HL-60/S4 treated with phorbol 12-myristate 13-acetate at 8.2 ng/mL for 4 days and 3 days (cell line): ENCODE measurements at regions not wholly inside any gene's neighbourhood (a gene's known extent, or its start where the extent isn't known, plus 50 kb on each side); places are given as distances from the start of the nearest gene placed in this dataset.
"Not testable (repeated sequence)": the region's sequence is repeated elsewhere in the genome, so short reads cannot be mapped to it uniquely, and the experiment has no call there.

Experiments
- in situ Hi-C: fragments of 300-500 bp; cut with MboI; formaldehyde crosslinking; loops from 2 replicates; pipeline ENCODE4 v1.15.0; 2022; ENCODE audit warnings: low sequenced_read_pairs

- in situ Hi-C loops, result loop anchor here (25.0 kb wide), 2 partner anchors 187 to 362 kb away; partner anchors contain the start of genes BANF2 and RRBP1
Measured at GRCh38 chr20:17874271-17875105, 94.1 kb downstream of the SNX5 start.

DNA sequence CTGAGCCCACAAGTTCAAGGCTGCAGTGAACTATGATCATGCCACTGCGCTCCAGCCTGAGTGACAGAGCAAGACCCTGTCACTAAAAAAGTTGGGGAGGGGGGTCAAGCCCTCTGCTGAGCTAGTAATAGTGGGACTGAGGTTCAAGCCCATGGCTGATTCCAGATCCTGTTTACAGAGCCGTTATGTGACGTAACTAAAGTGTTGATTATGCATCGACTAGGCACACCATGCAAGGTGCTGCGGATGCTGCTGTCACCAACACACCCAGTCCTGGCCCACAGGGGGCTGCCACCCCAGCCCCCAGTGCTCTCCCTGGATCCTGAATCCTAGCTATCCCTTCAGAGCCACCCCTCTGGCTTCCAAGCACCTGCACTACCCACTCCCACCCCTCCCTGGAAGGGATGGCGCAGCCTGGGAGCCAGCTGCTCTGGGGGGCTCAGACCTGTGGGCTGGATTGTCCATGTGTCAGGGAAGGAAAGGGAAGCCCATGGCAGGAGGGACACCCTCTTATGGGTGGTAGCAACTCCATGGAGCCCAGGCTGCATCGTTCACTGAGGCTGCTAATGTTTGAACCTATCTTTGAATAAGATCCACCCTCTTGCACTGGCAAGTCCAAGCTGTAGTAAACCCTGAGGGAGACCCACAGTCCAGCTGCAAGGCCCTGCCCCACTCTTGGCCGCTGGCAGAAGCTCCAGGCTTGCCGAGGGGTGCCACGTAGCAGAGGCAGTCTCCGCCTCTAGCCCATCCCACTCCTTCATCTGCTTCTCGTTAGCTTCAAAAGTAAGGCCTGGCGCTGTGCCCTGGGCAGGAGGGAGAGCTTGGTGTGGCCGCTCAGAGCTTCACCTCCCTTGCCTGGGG is 95.0 kb downstream of the SNX5 start:
- in situ Hi-C loops, result no loop called here

DNA sequence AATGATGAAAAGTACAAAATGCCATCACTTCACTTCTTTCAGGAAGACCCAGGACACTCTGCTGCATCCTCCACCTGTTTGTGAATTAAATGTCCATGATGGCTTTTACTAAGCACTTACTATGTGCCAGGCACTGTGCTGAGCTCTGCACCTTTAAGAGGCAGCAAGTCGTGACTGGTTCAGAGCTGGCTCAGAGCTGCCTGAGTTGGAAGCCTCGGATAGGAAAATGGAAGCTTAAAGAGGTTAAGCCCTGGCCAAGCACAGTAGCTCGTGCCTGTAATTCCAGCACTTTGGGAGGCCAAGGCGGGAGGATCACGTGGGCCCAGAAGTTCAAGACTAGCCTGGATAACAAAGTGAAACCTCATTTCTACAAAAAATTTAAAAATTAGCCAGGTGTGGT is 95.6 kb downstream of the SNX5 start:
- in situ Hi-C loops, result no loop called here

- in situ Hi-C loops, result no loop called here
Measured at GRCh38 chr20:17872434-17872833, 96.2 kb downstream of the SNX5 start.

DNA sequence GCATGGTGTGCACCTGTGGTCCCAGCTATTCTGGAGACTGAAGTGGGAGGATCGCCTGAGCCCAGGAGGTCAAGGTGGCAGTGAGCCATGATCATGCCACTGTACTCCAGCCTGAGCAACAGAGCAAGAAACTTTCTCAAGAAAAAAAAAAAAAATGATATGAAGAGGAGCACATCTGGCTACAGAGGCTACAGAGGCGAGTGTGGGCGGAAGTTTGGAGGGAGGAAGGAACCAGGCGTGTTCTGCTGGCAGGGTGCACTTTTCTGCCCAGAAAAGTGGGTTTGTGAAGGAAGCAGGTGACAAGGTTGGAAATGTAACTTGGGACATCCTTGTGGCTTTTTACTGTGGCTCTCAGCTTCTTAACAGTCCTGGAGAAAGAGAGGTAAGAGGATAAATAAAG is 96.7 kb downstream of the SNX5 start:
- in situ Hi-C loops, result no loop called here

DNA sequence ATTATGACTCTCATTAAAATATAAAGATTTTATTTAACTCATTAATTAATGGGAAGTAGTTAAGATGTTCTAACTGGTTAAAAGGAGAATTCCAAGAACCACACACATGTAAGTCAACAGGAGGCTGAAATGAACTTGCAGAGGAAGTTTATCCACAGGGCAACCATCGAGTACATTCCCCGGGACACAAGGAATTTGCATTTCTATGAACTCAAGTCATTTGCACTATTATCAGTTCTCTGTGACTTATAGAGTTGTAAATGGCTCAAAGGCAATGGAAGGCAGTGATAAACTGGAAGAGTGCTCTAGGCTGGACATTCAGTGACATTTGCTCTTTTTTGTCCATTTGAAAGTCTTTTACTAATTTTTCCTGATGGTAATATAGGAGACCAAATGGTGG is 97.4 kb downstream of the SNX5 start:
- in situ Hi-C loops, result no loop called here

DNA sequence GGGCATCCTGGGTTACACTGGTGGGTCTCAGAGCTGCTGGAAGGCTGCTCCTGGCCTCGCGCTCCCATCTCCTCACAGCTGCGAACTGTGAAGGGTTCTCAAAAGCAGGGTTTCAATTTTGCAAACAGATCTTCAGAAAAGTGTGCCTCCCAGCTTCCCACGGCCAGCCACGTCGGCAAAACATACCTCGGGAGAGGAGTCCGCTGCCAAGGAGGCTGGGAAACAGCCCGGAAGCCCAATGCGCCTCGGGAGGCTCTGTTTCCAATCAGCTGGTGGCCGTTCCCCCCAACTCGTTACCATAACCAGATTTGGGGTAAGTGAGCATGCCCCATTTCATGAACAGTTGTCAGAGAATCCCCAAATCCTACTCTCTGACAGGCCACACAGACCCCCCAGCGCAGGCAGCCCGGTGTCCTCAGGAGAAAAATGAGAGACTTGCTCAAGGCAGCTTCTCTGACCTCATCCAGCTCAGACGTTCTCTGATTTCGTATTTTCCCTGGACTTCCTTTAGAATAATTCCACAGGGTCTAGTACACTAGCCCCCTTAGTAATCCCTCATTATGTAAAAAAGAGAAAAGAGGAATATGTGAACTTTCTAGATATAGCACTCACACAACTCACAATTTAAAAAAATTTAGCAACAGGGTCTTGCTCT is 98.4 kb downstream of the SNX5 start:
- in situ Hi-C loops, result no loop called here

- in situ Hi-C loops, result no loop called here
Measured at GRCh38 chr20:17869295-17869994, 99.1 kb downstream of the SNX5 start.

DNA sequence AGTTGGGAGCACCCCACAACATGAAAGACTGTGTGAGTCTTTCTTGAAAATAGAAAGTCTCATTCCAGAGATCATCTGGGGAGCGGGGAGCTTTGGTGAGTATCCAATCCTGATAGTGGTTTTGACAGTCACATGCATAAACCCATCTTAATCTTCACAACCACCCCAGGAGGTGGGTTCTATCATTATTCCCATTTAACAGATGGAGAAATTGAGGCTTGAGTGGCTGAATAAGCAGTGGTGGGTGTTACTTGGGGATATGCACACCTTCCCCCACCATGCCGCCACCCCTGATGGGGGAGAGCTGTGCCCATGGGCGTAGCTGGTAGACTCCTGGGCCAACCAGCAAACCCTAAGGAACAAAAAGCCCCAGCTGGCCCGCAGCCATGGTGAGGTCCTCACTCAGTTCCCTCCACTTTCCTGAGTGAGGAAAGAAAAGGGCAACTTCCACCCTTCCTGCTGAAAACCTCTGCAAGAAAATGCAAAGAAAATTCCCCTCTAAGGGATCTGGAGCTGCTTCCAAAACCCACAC is 99.8 kb downstream of the SNX5 start:
- in situ Hi-C loops, result no loop called here

DNA sequence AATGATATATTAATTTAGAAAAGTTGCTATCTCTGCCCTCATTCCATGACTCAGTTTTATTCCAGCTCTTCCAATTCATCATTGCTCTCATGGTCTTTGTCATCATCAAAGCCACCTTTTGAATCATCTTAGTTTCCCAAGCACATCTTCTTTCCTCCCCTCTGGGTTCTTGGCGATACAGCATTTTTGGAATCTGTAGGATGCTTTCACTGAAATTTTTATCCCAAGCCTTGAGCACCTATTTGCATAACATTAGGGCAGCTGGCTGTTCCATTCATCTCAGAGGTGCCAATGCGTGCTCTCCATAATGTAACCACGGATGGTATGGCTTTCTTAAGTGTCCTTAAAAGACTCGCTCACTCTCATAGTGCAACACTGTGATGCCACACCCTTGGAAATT is 100.4 kb downstream of the SNX5 start:
- in situ Hi-C loops, result no loop called here

DNA sequence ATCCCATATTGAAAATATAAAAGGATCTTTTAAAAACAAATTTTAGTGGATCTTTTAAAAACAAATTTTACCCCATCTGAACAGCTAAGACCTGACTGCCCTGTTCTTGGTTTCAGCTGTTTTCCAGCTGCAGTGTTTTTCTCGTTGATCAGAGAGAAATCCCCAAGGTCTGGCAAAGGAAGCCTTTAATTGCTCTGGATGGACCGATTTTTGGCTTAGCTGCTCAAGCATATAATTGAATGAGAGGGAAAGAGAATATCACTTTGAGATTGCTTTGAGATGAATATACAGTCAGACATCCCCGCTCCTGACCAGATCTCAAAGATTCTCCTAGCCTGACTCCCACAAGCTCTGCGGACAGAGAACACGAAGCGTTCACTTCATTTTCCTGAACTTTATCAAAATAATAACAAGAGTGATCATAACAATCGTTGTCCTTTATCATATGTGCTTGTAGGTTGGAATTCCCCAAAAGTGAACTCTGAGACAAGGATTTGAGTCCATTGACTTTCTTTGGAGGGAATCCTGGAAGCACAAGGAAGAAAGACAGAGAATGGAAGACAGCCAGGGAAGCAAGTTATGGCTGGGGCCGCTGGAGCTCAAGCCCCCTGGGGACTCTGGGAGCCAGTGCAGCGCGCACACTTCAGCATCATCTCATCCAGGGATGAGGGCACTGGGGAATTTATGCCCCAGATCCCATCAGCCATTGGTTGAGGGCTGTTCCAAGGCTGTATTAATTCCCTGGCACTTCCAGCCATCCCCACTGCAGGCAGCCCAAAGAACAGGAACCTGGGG is 101.3 kb downstream of the SNX5 start:
- in situ Hi-C loops, result no loop called here

DNA sequence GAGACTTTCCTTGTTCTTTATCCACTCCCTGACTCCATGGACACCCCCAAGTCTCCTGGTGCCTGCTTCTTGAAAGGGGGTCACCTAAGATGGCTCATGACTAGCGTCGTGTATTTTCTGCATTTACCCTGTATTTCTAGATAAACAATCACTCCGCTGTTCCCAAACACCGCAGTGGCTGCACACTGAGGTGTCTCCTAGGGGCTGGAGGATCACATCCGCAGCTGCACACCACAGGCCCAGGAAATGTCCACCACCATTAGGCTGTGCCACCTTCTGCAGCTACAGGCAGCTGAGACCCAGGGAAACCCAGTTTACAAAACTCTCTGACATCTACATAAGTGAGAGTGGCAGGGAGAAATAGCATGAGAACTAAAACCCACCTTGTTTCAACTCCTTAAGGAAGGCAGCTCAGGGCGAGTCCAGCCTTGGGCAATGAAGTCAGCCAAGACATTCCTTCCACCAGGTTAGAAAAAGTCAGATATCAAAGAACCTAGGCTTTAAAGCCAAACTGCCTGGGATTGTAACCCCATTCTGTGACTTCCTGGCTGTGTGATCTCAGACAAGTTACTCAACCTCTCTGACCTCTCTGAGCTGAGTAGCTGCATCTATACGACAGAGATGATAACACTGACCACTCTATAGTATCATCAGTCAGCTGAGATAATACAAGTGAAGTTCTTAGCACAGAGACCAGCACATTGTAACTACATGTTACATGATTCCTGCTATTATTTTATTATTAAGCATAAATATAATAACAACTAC is 102.2 kb downstream of the SNX5 start:
- in situ Hi-C loops, result no loop called here

- in situ Hi-C loops, result no loop called here
Measured at GRCh38 chr20:17863577-17864292, 104.9 kb downstream of the SNX5 start.

DNA sequence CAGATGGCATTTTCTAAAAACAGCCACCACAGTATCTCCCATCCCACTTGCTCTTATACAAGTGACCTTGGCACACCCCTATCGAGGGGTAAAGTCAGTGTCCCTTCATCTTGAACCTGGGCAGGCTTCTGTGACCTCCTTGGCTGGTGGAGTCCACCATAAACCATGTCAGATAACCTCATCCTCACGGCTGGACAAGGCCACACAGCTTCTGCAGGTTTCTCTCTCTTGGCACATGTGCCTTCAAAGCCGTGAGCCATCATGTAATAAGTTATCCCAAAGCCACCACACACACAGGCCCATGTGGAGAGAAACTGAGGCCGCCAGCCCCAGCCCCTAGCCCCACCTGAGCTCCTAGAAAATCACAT is 105.4 kb downstream of the SNX5 start:
- in situ Hi-C loops, result no loop called here

DNA sequence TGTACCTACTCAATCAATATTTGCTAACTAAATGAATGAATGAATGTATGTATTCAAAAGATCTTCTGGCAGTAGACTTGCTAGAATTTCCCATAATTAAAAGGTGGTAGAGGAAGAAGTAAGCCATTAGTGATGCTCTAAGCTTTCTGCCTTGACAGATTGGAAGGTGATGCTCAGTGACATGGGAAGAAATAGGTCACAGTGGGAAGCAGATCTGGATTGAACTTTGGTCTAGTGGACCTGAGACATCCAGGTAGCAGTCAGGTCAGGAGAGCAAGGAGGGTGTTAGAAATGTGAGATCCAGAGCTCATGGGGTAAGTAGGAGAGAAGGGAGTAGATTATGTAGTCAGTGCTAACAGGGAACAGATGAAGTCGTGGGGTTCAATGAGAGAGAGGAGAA is 106.4 kb downstream of the SNX5 start:
- in situ Hi-C loops, result no loop called here

GRCh38 chr20:17861620-17862019 is 107.0 kb downstream of the SNX5 start:
- in situ Hi-C loops, result not testable (repeated sequence)

GRCh38 chr20:17860301-17861197 is 108.0 kb downstream of the SNX5 start:
- in situ Hi-C loops, result no loop called here
